Epidermal melanocyte (primary cell): ENCODE measurements at regions not wholly inside any gene's neighbourhood (a gene's known extent, or its start where the extent isn't known, plus 50 kb on each side); places are given as distances from the start of the nearest gene placed in this dataset.

Experiments
- DNase-seq: peaks from one replicate; pipeline ENCODE4 v3.0.0; 2011; ENCODE audit warnings: low spot score; ENCODE audit not compliant: insufficient read length

DNA sequence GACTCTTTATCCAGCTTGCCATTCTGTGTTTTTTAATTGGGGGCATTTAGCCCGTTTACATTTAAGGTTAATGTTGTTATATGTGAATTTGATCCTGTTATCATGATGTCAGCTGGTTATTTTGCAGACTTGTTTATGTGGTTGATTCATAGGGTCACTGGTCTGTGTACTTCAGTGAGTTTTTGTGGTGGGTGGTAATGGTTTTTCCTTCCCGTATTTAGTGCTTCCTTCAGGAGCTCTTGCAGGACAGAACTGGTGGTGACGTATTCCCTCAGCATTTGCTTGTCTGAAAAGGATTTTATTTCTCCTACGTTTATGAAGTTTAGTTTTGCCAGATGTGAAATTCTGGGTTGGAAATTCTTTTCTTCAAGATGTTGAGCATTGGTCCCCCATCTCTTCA is 381.1 kb downstream of the MAN2A1 start:
- no peak for DNase-seq

- no peak for DNase-seq
Measured at GRCh38 chr5:110072651-110073050, 382.9 kb downstream of the MAN2A1 start.

DNA sequence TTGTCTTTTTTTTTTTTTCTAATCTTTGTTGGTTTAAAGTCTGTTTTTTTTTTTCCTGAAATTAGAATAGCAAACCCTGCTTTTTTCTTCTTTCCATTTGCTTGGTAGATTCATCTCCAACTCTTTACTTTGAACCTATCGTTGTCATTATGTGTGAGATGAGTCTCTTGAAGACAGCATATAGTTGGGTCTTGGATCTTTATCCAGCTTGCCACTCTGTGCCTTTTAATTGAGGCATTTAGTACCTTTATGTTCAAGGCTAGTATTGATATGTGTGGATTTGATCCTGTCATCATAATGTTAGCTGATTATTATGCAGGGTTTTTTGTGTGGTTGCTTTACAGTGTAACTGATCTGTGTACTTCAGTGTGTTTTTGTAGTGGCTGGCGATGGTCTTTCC is 383.8 kb downstream of the MAN2A1 start:
- DNase-seq, result no peak

- no peak for DNase-seq
Measured at GRCh38 chr5:110075656-110076055, 385.9 kb downstream of the MAN2A1 start.

DNA sequence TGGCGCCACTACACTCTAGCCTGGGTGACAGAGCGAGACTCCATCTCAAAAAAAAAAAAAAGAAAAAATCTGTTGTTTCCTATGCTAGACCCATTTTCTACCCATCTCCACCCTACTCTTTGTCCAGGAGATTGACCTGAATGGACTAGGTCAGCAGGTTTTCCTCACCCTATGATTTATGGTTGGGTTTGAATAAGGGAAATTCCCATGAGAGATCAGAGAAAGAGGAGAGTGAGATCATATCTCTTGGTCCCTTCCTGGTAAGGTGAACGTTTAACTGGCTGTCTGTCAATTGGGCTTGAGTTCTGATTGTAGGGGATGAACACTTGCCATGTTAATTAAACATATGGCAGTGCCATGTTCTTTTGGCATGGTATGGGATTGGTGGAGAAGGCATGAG is 387.4 kb downstream of the MAN2A1 start:
- no peak for DNase-seq

DNA sequence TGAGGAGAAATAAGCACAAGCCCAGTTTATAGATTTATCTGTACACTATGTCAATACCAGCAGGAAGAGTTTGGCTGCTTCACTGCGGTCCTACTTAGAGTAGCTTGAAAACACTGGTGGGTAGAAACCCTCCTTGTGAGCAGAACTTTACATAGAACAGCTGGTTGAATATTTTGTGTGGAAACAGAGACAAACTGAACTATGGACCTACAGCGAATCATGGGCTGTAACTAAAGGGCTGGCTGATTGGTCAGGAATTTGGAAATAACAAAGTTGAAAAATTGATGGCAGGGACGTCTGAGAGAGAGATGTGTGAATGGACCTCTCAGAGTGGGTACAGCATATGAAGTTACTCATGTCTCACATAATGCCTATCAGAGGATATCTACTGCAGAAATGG is 392.5 kb downstream of the MAN2A1 start:
- DNase-seq, result no peak

- no peak for DNase-seq
Measured at GRCh38 chr5:110082863-110083262, 393.1 kb downstream of the MAN2A1 start.

- DNase-seq, result no peak
Measured at GRCh38 chr5:110085826-110086225, 396.1 kb downstream of the MAN2A1 start.

GRCh38 chr5:110086658-110087388 is 397.1 kb downstream of the MAN2A1 start:
- peak; percentile 49 for DNase-seq

DNA sequence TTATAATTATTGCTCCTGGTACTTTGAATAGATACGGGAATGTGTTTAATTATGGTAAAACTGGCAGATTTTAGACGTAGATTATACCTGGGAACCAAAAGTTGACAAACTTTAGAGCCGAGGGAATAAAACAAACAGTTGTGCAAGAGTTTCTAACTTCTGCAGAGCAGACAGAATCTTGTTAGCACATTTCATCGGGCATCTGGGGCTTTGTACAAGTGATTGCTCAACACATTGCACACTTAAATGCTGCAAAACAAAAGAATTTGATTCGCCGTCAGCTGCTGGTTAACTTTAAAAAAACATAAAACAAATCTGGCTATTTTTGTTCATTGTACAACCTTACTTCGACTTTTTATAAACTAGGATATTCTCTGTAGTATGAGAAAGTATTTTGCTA is 398.1 kb downstream of the MAN2A1 start:
- no peak for DNase-seq

- DNase-seq, result no peak
Measured at GRCh38 chr5:110088676-110089436, 399.1 kb downstream of the MAN2A1 start.

GRCh38 chr5:110092955-110093785 is 403.4 kb downstream of the MAN2A1 start:
- DNase-seq, result no peak

GRCh38 chr5:110094109-110094508 is 404.4 kb downstream of the MAN2A1 start:
- no peak for DNase-seq

DNA sequence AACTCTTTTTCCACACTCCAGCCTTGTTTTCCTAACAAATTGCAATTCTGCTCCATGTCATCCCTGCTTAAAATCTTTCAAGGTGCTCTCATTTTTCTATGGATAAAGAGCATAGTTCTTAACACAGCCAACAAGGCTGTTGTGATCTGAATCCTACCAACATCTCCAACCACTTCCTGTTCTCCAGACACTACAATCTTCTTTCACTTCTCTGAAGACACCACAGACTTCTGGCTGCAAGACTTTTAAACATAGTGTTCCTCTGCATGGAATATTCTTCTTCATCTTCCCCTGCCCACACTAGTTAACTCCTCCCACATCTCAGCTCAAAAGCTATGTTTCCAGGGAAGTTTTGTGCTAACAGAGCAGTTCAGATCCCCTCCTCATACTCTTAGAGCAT is 404.8 kb downstream of the MAN2A1 start:
- DNase-seq, result no peak

DNA sequence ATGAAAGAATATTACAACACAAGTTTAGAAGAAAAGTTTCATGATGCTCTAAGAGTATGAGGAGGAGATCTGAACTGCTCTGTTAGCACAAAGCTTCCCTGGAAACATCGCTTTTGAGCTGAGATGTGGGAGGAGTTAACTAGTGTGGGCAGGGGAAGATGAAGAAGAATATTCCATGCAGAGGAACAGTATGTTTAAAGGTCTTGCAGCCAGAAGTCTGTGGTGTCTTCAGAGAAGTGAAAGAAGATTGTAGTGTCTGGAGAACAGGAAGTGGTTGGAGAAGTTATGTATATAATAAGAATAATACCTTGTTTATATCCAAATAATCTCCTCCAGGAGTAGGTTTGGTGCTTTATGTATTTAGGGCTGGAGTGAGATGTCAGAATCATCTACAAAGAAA is 406.7 kb downstream of the MAN2A1 start:
- no peak for DNase-seq

DNA sequence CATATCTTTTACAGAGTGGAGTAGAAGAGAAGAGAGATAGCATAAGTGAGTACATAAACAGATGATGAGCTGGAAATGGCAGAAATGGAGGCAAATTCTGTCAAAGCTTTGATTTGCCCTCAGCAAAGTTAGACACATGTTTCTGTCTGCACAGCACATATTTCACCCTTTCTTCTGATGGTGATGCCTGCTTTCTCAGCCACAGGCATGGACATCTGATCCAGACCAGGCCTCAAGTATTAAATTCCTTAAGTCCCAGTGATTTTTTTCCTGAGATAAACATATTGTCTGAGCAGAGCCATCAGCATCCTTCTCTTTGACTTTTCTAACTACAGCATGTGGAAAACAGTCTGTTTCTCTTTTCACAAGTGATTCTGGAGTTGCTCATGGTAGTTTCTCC is 409.8 kb downstream of the MAN2A1 start:
- no peak for DNase-seq

GRCh38 chr5:110103081-110103480 is 413.4 kb downstream of the MAN2A1 start:
- DNase-seq, result no peak

DNA sequence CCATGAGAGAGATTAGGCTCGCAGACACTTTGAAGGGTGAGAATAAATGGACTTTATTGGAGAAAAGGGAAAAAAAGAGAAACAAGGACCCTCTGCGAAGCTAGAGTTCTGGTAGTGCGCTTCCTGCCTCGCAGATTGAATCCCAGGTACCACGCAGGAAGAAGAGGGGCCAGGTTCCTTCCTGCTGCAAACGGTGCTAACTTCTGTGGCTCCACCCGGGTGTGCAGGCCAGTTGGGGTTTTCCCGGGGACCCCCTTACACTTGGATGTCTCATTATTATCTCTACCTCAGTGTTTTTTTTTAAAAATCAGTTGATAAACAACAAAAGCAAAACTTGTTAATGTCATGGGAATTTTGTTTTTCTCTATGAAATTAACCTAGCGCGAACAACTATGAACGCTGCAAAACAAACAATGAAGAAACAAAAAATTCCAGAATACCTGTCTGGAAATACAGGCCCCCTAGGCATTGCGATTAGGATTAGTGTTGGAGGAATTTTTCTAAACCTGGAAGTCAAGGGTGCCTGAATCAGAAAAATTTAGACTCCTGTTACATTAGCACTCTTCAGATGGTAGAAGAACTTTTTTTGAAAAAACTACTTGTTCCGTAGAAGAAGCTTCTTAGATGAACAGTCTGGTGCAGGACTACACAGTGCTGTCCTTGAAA is 414.5 kb downstream of the MAN2A1 start:
- no peak for DNase-seq

GRCh38 chr5:110104726-110105669 is 415.3 kb downstream of the MAN2A1 start:
- no peak for DNase-seq

DNA sequence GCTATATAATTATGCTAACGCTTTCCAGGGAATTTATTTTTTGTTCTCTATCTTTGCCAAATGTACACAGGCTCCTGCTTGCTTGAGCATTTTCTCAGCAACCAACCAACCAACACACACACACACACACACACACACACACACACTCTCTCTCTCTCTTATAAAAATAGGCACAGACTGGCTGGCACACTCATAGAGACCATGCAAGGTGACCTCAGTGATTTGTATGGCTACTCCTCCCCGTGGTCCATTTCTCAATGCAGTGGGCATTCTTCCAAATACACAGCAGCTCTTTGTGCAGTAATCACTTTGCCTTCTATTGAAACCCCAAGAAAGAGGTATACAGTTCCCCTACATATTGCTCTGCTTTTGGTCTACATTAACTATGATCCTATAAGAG is 416.0 kb downstream of the MAN2A1 start:
- no peak for DNase-seq
